RCC 7860 (cell line): ENCODE measurements at regions not wholly inside any gene's neighbourhood (a gene's known extent, or its start where the extent isn't known, plus 50 kb on each side); places are given as distances from the start of the nearest gene placed in this dataset.
"Not testable (repeated sequence)": the region's sequence is repeated elsewhere in the genome, so short reads cannot be mapped to it uniquely, and the experiment has no call there.

Experiments used
- DNase-seq: peaks from one replicate; pipeline ENCODE4 v3.0.0-alpha.2; 2015; ENCODE audit warnings: low spot score
- FAIRE-seq: peaks from 2 replicates; lab custom pipeline; 2012; peaks lifted over from hg19 to GRCh38; lab: Jason Lieb, UNC

DNA sequence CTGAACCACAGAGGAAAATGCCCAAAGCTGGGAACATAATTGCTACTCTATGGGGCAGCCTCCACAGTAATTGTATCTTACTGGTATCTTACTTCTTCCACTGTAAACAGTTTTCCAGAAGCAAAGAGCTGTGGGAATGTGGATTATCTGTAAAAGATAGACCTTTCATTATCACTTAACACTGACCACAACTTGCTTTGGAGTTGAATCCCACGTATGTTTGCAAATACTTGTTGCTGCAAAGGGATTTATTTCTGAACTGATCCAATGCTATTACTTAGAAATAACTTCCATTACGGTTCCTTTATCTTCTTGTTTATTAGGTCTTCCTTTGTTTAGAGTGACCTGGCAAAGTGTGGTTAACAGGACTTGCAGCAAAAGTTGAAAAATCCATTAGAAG lies 218.1 kb downstream of the KCTD12 start:
- no peak for FAIRE-seq
- DNase-seq = no peak

- FAIRE-seq = no peak
- DNase-seq = no peak
Measured at GRCh38 chr13:76667551-76667950, 218.7 kb downstream of the KCTD12 start.

DNA sequence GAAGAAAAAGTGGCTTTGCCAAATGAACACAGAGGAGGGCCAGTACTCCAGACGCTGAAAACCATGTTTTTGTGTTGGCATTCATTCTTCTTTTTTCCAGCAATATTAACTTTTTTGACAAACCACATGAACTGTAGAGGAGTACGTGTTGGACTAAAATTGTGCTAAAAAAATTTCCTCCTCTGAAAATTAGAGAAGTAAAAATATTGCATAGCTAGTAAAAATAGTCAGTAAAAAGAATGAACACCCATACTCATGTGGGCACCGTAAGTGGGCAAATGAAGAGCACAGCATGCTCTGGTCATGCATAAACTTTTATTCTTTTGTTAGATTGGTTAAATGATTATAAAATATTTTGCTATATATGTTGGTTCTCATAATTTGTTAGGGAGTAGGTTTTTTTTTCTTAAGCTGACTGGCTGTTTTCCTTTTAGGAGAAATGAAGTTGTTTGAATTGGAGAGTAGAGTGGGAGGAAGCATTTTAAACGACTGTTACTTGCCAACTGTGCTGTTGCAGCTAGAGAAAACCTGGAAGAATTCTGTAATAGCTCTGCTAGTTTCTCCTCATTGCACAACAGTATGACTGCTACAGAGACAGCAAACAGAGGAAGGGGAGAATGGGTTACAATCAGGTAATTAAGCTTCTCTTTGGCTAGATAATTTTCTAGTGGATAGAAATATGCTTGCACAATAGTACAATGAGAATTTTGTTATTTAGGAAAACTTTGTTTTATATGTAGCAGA lies 222.4 kb downstream of the KCTD12 start:
- no peak for FAIRE-seq
- no peak for DNase-seq

- not testable (repeated sequence) for DNase-seq, FAIRE-seq
Measured at GRCh38 chr13:76659074-76659473, 227.1 kb downstream of the KCTD12 start.

DNA sequence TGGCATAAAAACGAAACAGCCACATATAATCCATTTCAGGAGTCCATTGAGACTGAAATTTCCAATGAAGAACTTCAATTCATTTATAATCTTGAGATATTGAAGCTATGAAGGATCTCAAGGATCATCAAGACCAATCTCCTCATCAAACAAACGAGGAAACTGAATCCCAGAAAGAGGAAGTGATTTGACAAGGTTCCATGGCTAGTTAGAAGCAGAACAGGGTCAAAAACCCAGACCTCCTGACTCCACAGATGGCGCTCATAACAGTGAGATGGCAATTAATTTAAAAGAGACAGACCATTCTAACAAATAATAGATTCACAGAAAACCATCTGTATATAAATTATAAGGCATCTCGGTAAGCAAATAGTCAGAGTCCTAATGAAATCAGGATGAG lies 229.7 kb downstream of the KCTD12 start:
- DNase-seq (no peak), FAIRE-seq (no peak)

DNA sequence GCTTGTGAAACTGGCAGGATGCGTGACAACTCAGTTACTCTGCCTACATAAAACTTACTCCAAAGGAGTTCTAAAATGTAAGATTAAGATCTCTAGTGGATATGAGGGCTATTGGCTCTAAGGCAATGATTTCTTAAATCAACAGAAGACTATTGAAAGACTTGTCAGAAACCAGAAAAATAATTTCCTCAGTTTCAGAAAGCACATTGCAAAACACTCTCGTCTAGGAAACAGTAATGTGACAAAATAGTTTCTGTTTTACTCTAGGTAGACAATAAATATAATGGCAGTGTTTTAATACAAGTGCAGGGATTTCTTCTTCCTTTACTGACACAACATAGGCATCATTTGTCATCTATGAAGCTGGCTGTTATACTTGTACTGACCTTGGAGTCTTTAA lies 230.1 kb downstream of the KCTD12 start:
- DNase-seq = no peak
- FAIRE-seq = no peak

- DNase-seq (no peak), FAIRE-seq (no peak)
Measured at GRCh38 chr13:76654263-76654662, 231.9 kb downstream of the KCTD12 start.

GRCh38 chr13:76651286-76651685 lies 234.9 kb downstream of the KCTD12 start:
- no peak for FAIRE-seq
- no peak for DNase-seq

DNA sequence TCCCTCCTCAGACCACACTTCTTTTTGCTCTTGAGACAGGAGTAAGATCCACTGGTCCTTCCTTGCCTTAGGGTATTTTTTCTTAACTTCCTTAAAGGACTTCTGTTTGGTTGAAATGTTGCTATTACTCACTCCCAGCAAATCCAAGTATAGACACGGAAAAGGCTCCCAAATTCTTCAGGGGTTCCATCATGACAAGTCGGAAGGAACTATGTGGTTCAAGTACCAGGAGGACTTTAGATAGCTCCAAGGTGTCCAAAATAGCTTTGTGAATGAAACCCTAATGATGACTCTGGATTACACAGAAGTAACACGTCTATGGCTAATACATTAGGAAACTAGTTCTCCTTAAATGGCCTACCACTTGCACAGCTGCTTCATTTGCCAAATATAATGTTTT lies 238.7 kb downstream of the KCTD12 start:
- FAIRE-seq (no peak), DNase-seq (no peak)

DNA sequence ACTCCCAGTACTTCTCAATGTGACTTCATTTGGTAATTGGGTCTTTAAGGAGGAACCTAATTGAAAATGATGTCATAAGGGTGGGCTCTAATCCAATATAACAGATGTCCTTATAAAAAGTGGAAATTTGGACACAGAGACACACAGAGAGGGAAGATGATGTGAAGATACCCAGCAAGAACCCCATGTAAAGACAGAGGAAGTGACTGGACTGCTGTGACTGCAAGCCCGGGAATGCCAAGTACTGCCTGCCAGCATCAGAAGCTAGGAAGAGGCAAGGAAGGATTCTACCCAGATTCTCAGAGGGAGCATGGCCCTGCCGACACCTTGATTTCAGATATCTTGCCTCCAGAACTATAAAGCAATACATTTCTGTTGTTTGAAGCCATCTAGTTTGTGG lies 239.3 kb downstream of the KCTD12 start:
- FAIRE-seq (no peak), DNase-seq (no peak)

DNA sequence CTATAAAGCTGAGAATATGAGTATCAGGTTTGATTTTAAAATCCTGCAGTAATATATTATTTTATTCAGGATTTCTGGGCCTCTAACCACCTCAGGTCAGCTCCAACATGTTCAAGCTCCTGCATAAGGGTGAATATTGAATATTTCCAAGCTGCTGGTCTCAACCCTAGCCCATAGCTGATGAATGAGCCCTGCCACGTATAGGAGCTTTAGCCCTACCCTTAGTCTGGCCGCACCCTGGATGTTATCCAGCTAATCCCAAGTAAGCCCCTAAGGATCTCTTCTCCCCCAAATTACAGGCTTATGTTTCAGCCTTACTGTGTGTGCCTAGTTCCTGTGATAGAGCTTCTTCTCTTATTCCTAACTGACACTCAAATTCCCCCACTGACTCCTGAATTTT lies 240.6 kb downstream of the KCTD12 start:
- DNase-seq = no peak
- no peak for FAIRE-seq

- no peak for FAIRE-seq
Measured at GRCh38 chr13:76644906-76645305, 241.3 kb downstream of the KCTD12 start.

GRCh38 chr13:76643596-76643995 lies 242.6 kb downstream of the KCTD12 start:
- no peak for FAIRE-seq

More at GRCh38 chr13:76644906-76645305, 241.3 kb downstream of the KCTD12 start:
- DNase-seq = no peak

DNA sequence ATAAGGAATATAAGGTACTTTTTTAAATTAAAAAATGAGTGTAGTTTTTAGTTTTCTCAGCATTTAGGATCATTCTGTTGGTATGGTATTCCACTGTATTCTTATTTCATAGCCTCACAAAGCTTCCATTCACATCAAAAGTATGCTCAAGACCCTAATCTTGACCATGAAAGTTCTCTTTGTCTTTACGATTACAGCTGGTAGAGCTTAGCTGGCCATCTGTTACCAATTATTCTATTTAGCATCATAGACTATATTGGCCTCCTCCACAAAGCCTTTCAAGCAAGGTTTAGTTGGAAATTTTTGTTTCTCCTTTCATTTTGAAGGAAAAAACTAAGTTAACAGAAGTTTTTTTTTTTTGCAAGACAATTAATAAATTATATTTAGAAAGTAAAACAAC lies 245.1 kb downstream of the KCTD12 start:
- no peak for DNase-seq
- no peak for FAIRE-seq

More at GRCh38 chr13:76643596-76643995, 242.6 kb downstream of the KCTD12 start:
- DNase-seq = no peak

- no peak for FAIRE-seq
Measured at GRCh38 chr13:76638882-76639281, 247.3 kb downstream of the KCTD12 start.

DNA sequence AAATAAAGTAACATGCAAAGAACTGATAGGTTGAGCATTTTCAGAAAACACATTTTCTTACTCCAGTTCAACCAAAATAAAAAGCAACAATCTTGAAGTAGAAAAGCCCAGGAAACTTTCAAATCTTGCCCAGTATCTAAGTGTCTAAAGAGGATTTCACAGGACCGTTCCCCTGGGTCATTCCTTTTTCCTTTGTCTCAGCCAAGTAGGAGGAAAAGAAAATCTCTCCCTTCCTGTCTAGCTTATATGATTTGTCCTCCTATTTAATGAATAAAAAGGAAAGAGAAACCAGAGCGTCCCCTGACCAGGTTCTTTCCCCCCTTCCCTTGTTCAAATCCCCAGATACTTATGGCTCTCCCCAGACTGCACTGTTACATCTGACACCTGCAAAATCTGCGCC lies 248.0 kb downstream of the KCTD12 start:
- no peak for DNase-seq
- FAIRE-seq = no peak

More at GRCh38 chr13:76638882-76639281, 247.3 kb downstream of the KCTD12 start:
- no peak for DNase-seq

- DNase-seq (no peak), FAIRE-seq (no peak)
Measured at GRCh38 chr13:76637641-76638141, 248.5 kb downstream of the KCTD12 start.

DNA sequence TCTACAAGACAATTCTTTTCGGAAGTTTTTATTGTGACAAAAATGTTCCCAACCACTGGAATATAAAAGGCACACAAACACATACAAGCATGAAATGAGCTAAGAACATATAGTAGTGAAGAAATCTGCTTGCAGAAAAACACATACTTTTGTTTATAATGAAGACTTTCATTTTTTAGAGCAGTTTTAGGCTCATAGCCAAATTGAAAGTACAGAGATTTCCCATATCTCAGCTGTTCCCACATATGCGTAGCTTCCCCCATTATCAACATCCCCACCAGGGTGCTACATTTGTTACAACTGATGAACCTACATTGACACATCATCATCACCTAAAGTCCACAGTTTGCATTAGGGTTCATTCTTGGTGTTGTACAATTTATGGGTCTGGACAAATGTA lies 249.4 kb downstream of the KCTD12 start:
- no peak for FAIRE-seq
- no peak for DNase-seq

- FAIRE-seq (no peak), DNase-seq (no peak)
Measured at GRCh38 chr13:76635232-76636230, 250.7 kb downstream of the KCTD12 start.

GRCh38 chr13:76634431-76635191 lies 251.6 kb downstream of the KCTD12 start:
- no peak for FAIRE-seq
- DNase-seq = no peak
